ENCODE measurements at regions not wholly inside any gene's neighbourhood (a gene's known extent, or its start where the extent isn't known, plus 50 kb on each side); places are given as distances from the start of the nearest gene placed in this dataset.

GRCh38 chr5:74990194-74990593 is 62.2 kb downstream of the GCNT4 start:
- H3K4me3 ChIP-seq, result no peak overlapping the region
- H3K27ac ChIP-seq, result no peak overlapping the region
- DNase-seq, result no peak
- H3K27me3 ChIP-seq, result no peaks in the 10 kb centered on the region
- intact Hi-C loops (cut with DNase I; ENCODE audit: low total_unique reads), result no loop called here
- H3K9me3 ChIP-seq, result no peaks in the 10 kb centered on the region
- no peak for TF ChIP-seq CTCF (IDR thresholded peaks at IDR 0.05)
- H3K4me1 ChIP-seq, result no peaks in the 10 kb centered on the region
- no peaks in the 10 kb centered on the region for H3K36me3 ChIP-seq

GRCh38 chr5:74988273-74988983 is 63.9 kb downstream of the GCNT4 start:
- DNase-seq, result no peak
- H3K27me3 ChIP-seq, result no peaks in the 10 kb centered on the region
- no peaks in the 10 kb centered on the region for H3K4me1 ChIP-seq
- no peak overlapping the region for H3K27ac ChIP-seq
- no peak overlapping the region for H3K4me3 ChIP-seq
- no peak for TF ChIP-seq CTCF (IDR thresholded peaks at IDR 0.05)
- H3K36me3 ChIP-seq, result no peaks in the 10 kb centered on the region
- intact Hi-C loops (cut with DNase I; ENCODE audit: low total_unique reads), result no loop called here
- no peaks in the 10 kb centered on the region for H3K9me3 ChIP-seq

GRCh38 chr5:74978345-74978744 is 74.0 kb downstream of the GCNT4 start:
- DNase-seq, result no peak
- intact Hi-C loops (cut with DNase I; ENCODE audit: low total_unique reads), result no loop called here
- no peak for TF ChIP-seq CTCF (IDR thresholded peaks at IDR 0.05)
- Histone ChIP-seq H3K27ac (no peak overlapping the region), H3K27me3 (no peaks in the 10 kb centered on the region), H3K4me1 (no peaks in the 10 kb centered on the region), H3K4me3 (no peak overlapping the region), H3K9me3 (no peaks in the 10 kb centered on the region), H3K36me3 (no peaks in the 10 kb centered on the region)

GRCh38 chr5:74977471-74977870 is 74.9 kb downstream of the GCNT4 start:
- H3K36me3 ChIP-seq, result no peaks in the 10 kb centered on the region
- H3K27ac ChIP-seq, result no peak overlapping the region
- TF ChIP-seq CTCF (IDR thresholded peaks at IDR 0.05), result no peak
- no peak overlapping the region for H3K4me3 ChIP-seq
- H3K27me3 ChIP-seq, result no peaks in the 10 kb centered on the region
- intact Hi-C loops (cut with DNase I; ENCODE audit: low total_unique reads), result no loop called here
- H3K9me3 ChIP-seq, result no peaks in the 10 kb centered on the region
- H3K4me1 ChIP-seq, result no peaks in the 10 kb centered on the region
- DNase-seq, result no peak

- TF ChIP-seq CTCF (IDR thresholded peaks at IDR 0.05), result no peak
- Histone ChIP-seq H3K9me3 (peaks cover 0 to 6% (median 4%) of the 10 kb centered on the region in 3 donors), H3K4me1 (no peaks in the 10 kb centered on the region), H3K4me3 (no peak overlapping the region), H3K27ac (no peak overlapping the region), H3K27me3 (no peaks in the 10 kb centered on the region), H3K36me3 (no peaks in the 10 kb centered on the region)
- DNase-seq, result no peak
- intact Hi-C loops (cut with DNase I; ENCODE audit: low total_unique reads), result no loop called here
Measured at GRCh38 chr5:74976651-74977050, 75.7 kb downstream of the GCNT4 start.

GRCh38 chr5:74975582-74975981 is 76.8 kb downstream of the GCNT4 start:
- peaks cover 0 to 6% (median 5%) of the 10 kb centered on the region in 3 donors for H3K9me3 ChIP-seq
- H3K27me3 ChIP-seq, result no peaks in the 10 kb centered on the region
- H3K36me3 ChIP-seq, result no peaks in the 10 kb centered on the region
- no peak overlapping the region for H3K4me3 ChIP-seq
- H3K4me1 ChIP-seq, result no peaks in the 10 kb centered on the region
- DNase-seq, result no peak
- intact Hi-C loops (cut with DNase I; ENCODE audit: low total_unique reads), result no loop called here
- no peak overlapping the region for H3K27ac ChIP-seq
- no peak for TF ChIP-seq CTCF (IDR thresholded peaks at IDR 0.05)

All from tibial artery (tissue), 4 donors.